ENCODE measurements at regions not wholly inside any gene's neighbourhood (a gene's known extent, or its start where the extent isn't known, plus 50 kb on each side); places are given as distances from the start of the nearest gene placed in this dataset.

- Histone ChIP-seq H3K4ac (ENCODE audit: low read depth in 1 of 2, low read length in 2 of 2) (no peak overlapping the region), H3K9me3 (ENCODE audit: control insufficient read depth, low read length) (no peaks in the 10 kb centered on the region), H2BK12ac (ENCODE audit: low read length in 2 of 2) (no peak overlapping the region), H3K4me3 (ENCODE audit: insufficient read depth in 1 of 2, low read depth in 1 of 2, low read length in 2 of 2) (no peak overlapping the region), H3K14ac (ENCODE audit: low read length in 2 of 2) (no peak overlapping the region), H3K18ac (ENCODE audit: low read depth in 1 of 2, low read length in 2 of 2) (no peak overlapping the region), H3K79me1 (replicated peaks; ENCODE audit: low read length, poor library complexity, severe bottlenecking) (no peaks in the 10 kb centered on the region), H2AFZ (ENCODE audit: low read depth, low read length) (no peak overlapping the region), H3K36me3 (ENCODE audit: control insufficient read depth in 1 of 2, insufficient read depth in 2 of 2, low read depth in 1 of 2, low read length in 2 of 2) (no peaks in the 10 kb centered on the region), H2AK5ac (ENCODE audit: low read length, severe bottlenecking) (no peak overlapping the region), H2BK15ac (ENCODE audit: low read depth, poor library complexity, severe bottlenecking) (no peak overlapping the region), H4K91ac (ENCODE audit: low read length) (no peak overlapping the region), H3K27me3 (ENCODE audit: control insufficient read depth in 1 of 2, insufficient read depth in 1 of 2, low read length in 2 of 2) (peaks cover 0 to 4% of the 10 kb centered on the region in 2 experiments), H3K4me1 (ENCODE audit: control insufficient read depth, insufficient read depth, low read depth, low read length) (no peaks in the 10 kb centered on the region), H3K27ac (ENCODE audit: low read length, poor library complexity, severe bottlenecking) (no peak overlapping the region), H3K9ac (ENCODE audit: low read length) (no peak overlapping the region), H3K4me2 (ENCODE audit: low read length, poor library complexity, severe bottlenecking) (no peak overlapping the region), H4K8ac (ENCODE audit: low read length) (no peak overlapping the region), H2BK5ac (ENCODE audit: low read depth, low read length, poor library complexity, severe bottlenecking) (no peak overlapping the region), H2BK120ac (ENCODE audit: low read depth, low read length) (no peak overlapping the region), H3K23ac (ENCODE audit: low read length in 2 of 2) (no peak overlapping the region)
- 39% methylated on average over 2 of the region's 2 CpGs for WGBS
- DNase-seq, result no peak
Observed at GRCh38 chr6:137426007-137426689, 68.0 kb downstream of the OLIG3 start.

GRCh38 chr6:137424251-137424650 is 69.9 kb downstream of the OLIG3 start:
- no peak overlapping the region for H2BK15ac ChIP-seq (ENCODE audit: low read depth, poor library complexity, severe bottlenecking)
- no peak overlapping the region for H4K91ac ChIP-seq (ENCODE audit: low read length)
- no peak overlapping the region for H2BK5ac ChIP-seq (ENCODE audit: low read depth, low read length, poor library complexity, severe bottlenecking)
- peaks cover 0 to 4% of the 10 kb centered on the region in 2 experiments for H3K27me3 ChIP-seq (ENCODE audit: control insufficient read depth in 1 of 2, insufficient read depth in 1 of 2, low read length in 2 of 2)
- DNase-seq, result no peak
- no peak overlapping the region for H3K14ac ChIP-seq (ENCODE audit: low read length in 2 of 2)
- no peak overlapping the region for H2AFZ ChIP-seq (ENCODE audit: low read depth, low read length)
- no peak overlapping the region for H3K4me3 ChIP-seq (ENCODE audit: insufficient read depth in 1 of 2, low read depth in 1 of 2, low read length in 2 of 2)
- 43% methylated on average over 2 of the region's 3 CpGs for WGBS
- H3K4me2 ChIP-seq (ENCODE audit: low read length, poor library complexity, severe bottlenecking), result no peak overlapping the region
- no peaks in the 10 kb centered on the region for H3K36me3 ChIP-seq (ENCODE audit: control insufficient read depth in 1 of 2, insufficient read depth in 2 of 2, low read depth in 1 of 2, low read length in 2 of 2)
- no peaks in the 10 kb centered on the region for H3K79me1 ChIP-seq (replicated peaks; ENCODE audit: low read length, poor library complexity, severe bottlenecking)
- no peak overlapping the region for H2BK120ac ChIP-seq (ENCODE audit: low read depth, low read length)
- no peak overlapping the region for H2AK5ac ChIP-seq (ENCODE audit: low read length, severe bottlenecking)
- no peak overlapping the region for H4K8ac ChIP-seq (ENCODE audit: low read length)
- H3K27ac ChIP-seq (ENCODE audit: low read length, poor library complexity, severe bottlenecking), result no peak overlapping the region
- no peak overlapping the region for H2BK12ac ChIP-seq (ENCODE audit: low read length in 2 of 2)
- no peak overlapping the region for H3K18ac ChIP-seq (ENCODE audit: low read depth in 1 of 2, low read length in 2 of 2)
- H3K9me3 ChIP-seq (ENCODE audit: control insufficient read depth, low read length), result no peaks in the 10 kb centered on the region
- H3K9ac ChIP-seq (ENCODE audit: low read length), result no peak overlapping the region
- H3K4ac ChIP-seq (ENCODE audit: low read depth in 1 of 2, low read length in 2 of 2), result no peak overlapping the region
- no peak overlapping the region for H3K23ac ChIP-seq (ENCODE audit: low read length in 2 of 2)
- H3K4me1 ChIP-seq (ENCODE audit: control insufficient read depth, insufficient read depth, low read depth, low read length), result no peaks in the 10 kb centered on the region

GRCh38 chr6:137423451-137424168 is 70.6 kb downstream of the OLIG3 start:
- H3K79me1 ChIP-seq (replicated peaks; ENCODE audit: low read length, poor library complexity, severe bottlenecking), result no peaks in the 10 kb centered on the region
- no peak overlapping the region for H3K27ac ChIP-seq (ENCODE audit: low read length, poor library complexity, severe bottlenecking)
- DNase-seq, result no peak
- H2AFZ ChIP-seq (ENCODE audit: low read depth, low read length), result no peak overlapping the region
- H2AK5ac ChIP-seq (ENCODE audit: low read length, severe bottlenecking), result no peak overlapping the region
- no peak overlapping the region for H4K8ac ChIP-seq (ENCODE audit: low read length)
- no peak overlapping the region for H3K4me2 ChIP-seq (ENCODE audit: low read length, poor library complexity, severe bottlenecking)
- no peak overlapping the region for H3K9ac ChIP-seq (ENCODE audit: low read length)
- H2BK15ac ChIP-seq (ENCODE audit: low read depth, poor library complexity, severe bottlenecking), result no peak overlapping the region
- no peak overlapping the region for H3K23ac ChIP-seq (ENCODE audit: low read length in 2 of 2)
- H2BK12ac ChIP-seq (ENCODE audit: low read length in 2 of 2), result no peak overlapping the region
- H3K14ac ChIP-seq (ENCODE audit: low read length in 2 of 2), result no peak overlapping the region
- H2BK120ac ChIP-seq (ENCODE audit: low read depth, low read length), result no peak overlapping the region
- no peak overlapping the region for H3K4ac ChIP-seq (ENCODE audit: low read depth in 1 of 2, low read length in 2 of 2)
- H4K91ac ChIP-seq (ENCODE audit: low read length), result no peak overlapping the region
- WGBS, result 52% methylated on average over 3 of the region's 3 CpGs
- no peak overlapping the region for H3K18ac ChIP-seq (ENCODE audit: low read depth in 1 of 2, low read length in 2 of 2)
- H2BK5ac ChIP-seq (ENCODE audit: low read depth, low read length, poor library complexity, severe bottlenecking), result no peak overlapping the region
- no peaks in the 10 kb centered on the region for H3K9me3 ChIP-seq (ENCODE audit: control insufficient read depth, low read length)
- no peaks in the 10 kb centered on the region for H3K4me1 ChIP-seq (ENCODE audit: control insufficient read depth, insufficient read depth, low read depth, low read length)
- no peak overlapping the region for H3K4me3 ChIP-seq (ENCODE audit: insufficient read depth in 1 of 2, low read depth in 1 of 2, low read length in 2 of 2)
- no peaks in the 10 kb centered on the region for H3K36me3 ChIP-seq (ENCODE audit: control insufficient read depth in 1 of 2, insufficient read depth in 2 of 2, low read depth in 1 of 2, low read length in 2 of 2)
- H3K27me3 ChIP-seq (ENCODE audit: control insufficient read depth in 1 of 2, insufficient read depth in 1 of 2, low read length in 2 of 2), result peaks cover 0 to 4% of the 10 kb centered on the region in 2 experiments

GRCh38 chr6:137417396-137417795 is 76.8 kb downstream of the OLIG3 start:
- no peak overlapping the region for H2AFZ ChIP-seq (ENCODE audit: low read depth, low read length)
- peaks cover 0 to 13% of the 10 kb centered on the region in 2 experiments for H3K27me3 ChIP-seq (ENCODE audit: control insufficient read depth in 1 of 2, insufficient read depth in 1 of 2, low read length in 2 of 2)
- no peak overlapping the region for H3K4ac ChIP-seq (ENCODE audit: low read depth in 1 of 2, low read length in 2 of 2)
- H3K14ac ChIP-seq (ENCODE audit: low read length in 2 of 2), result no peak overlapping the region
- H2BK5ac ChIP-seq (ENCODE audit: low read depth, low read length, poor library complexity, severe bottlenecking), result no peak overlapping the region
- no peak overlapping the region for H3K23ac ChIP-seq (ENCODE audit: low read length in 2 of 2)
- no peak overlapping the region for H4K8ac ChIP-seq (ENCODE audit: low read length)
- no peak overlapping the region for H3K18ac ChIP-seq (ENCODE audit: low read depth in 1 of 2, low read length in 2 of 2)
- WGBS, result 70% methylated on average over 1 of the region's 2 CpGs
- H3K4me1 ChIP-seq (ENCODE audit: control insufficient read depth, insufficient read depth, low read depth, low read length), result peaks cover 5% of the 10 kb centered on the region
- H2BK12ac ChIP-seq (ENCODE audit: low read length in 2 of 2), result no peak overlapping the region
- no peak overlapping the region for H2BK120ac ChIP-seq (ENCODE audit: low read depth, low read length)
- H4K91ac ChIP-seq (ENCODE audit: low read length), result no peak overlapping the region
- no peak overlapping the region for H2BK15ac ChIP-seq (ENCODE audit: low read depth, poor library complexity, severe bottlenecking)
- DNase-seq, result no peak
- H3K4me2 ChIP-seq (ENCODE audit: low read length, poor library complexity, severe bottlenecking), result no peak overlapping the region
- peak overlapping the region; percentile 79 for H3K9ac ChIP-seq (ENCODE audit: low read length)
- peak overlapping the region in 1 of 2 experiments; percentile 59 for H3K4me3 ChIP-seq (ENCODE audit: insufficient read depth in 1 of 2, low read depth in 1 of 2, low read length in 2 of 2)
- no peak overlapping the region for H2AK5ac ChIP-seq (ENCODE audit: low read length, severe bottlenecking)
- H3K27ac ChIP-seq (ENCODE audit: low read length, poor library complexity, severe bottlenecking), result no peak overlapping the region
- no peaks in the 10 kb centered on the region for H3K36me3 ChIP-seq (ENCODE audit: control insufficient read depth in 1 of 2, insufficient read depth in 2 of 2, low read depth in 1 of 2, low read length in 2 of 2)
- no peaks in the 10 kb centered on the region for H3K79me1 ChIP-seq (replicated peaks; ENCODE audit: low read length, poor library complexity, severe bottlenecking)
- no peaks in the 10 kb centered on the region for H3K9me3 ChIP-seq (ENCODE audit: control insufficient read depth, low read length)
